ENCODE measurements at regions not wholly inside any gene's neighbourhood (a gene's known extent, or its start where the extent isn't known, plus 50 kb on each side); places are given as distances from the start of the nearest gene placed in this dataset.

GRCh38 chr4:141455651-141456050 lies 180.7 kb upstream of the IL15 start:
- TF ChIP-seq TARDBP (IDR thresholded peaks at IDR 0.05) (no peak), BHLHE40 (IDR thresholded peaks at IDR 0.05; ENCODE audit: borderline replicate concordance) (no peak)

Measured in HEK293T (cell line).